Colonic mucosa (tissue), 4 donors: ENCODE measurements at regions not wholly inside any gene's neighbourhood (a gene's known extent, or its start where the extent isn't known, plus 50 kb on each side); places are given as distances from the start of the nearest gene placed in this dataset.

Experiments used
- DNase-seq: peaks from one replicate; pipeline ENCODE4 v3.0.0-alpha.2; 2020
- H3K27ac ChIP-seq: fragments of 200-600 bp; one replicate; pipeline ENCODE4 v1.8.0; 2021
- H3K27me3 ChIP-seq: fragments of 200-600 bp; one replicate; pipeline ENCODE4 v1.8.0; 2021
- H3K36me3 ChIP-seq: fragments of 200-600 bp; one replicate; pipeline ENCODE4 v1.8.0; 2021
- H3K4me1 ChIP-seq: fragments of 200-600 bp; one replicate; pipeline ENCODE4 v1.8.0; 2021; ENCODE audit warnings: mild to moderate bottlenecking
- H3K4me3 ChIP-seq: fragments of 200-600 bp; one replicate; pipeline ENCODE4 v1.8.0; 2021
- H3K9ac ChIP-seq, 2 donors: one replicate each; pipeline ENCODE4 v1.7.0; 2013; ENCODE audit warnings: control low read depth in 2 of 2, low read depth in 2 of 2, low read length in 2 of 2
- H3K9me3 ChIP-seq: fragments of 200-600 bp; one replicate; pipeline ENCODE4 v1.8.0; 2021
- CTCF ChIP-seq: fragments of 200-600 bp; IDR thresholded peaks from one replicate; pipeline ENCODE4 v1.8.0; 2022; ENCODE audit warnings: antibody characterized with exemption, mild to moderate bottlenecking
- intact Hi-C: fragments of 100-400 bp; cut with DNase I; formaldehyde crosslinking; loops from one replicate; pipeline ENCODE4 v1.14.1; 2022
- donor health status: healthy.
- donor health status: DM: no; HTN: no; CAD: no.
- donor health status: DM: no; HTN: no; CAD: no.

- Histone ChIP-seq H3K4me1 (no peaks in the 10 kb centered on the region), H3K27me3 (no peaks in the 10 kb centered on the region), H3K9ac (no peak overlapping the region), H3K27ac (no peak overlapping the region), H3K36me3 (no peaks in the 10 kb centered on the region), H3K4me3 (no peak overlapping the region), H3K9me3 (no peaks in the 10 kb centered on the region)
- intact Hi-C loops, result no loop called here
- no peak for TF ChIP-seq CTCF
- DNase-seq, result no peak
Observed at GRCh38 chr7:136186281-136186680, 209.1 kb upstream of the MTPN start.

GRCh38 chr7:136184719-136185118 lies 207.6 kb upstream of the MTPN start:
- Histone ChIP-seq H3K9ac (no peak overlapping the region), H3K4me1 (no peaks in the 10 kb centered on the region), H3K36me3 (no peaks in the 10 kb centered on the region), H3K4me3 (no peak overlapping the region), H3K9me3 (no peaks in the 10 kb centered on the region), H3K27me3 (no peaks in the 10 kb centered on the region), H3K27ac (no peak overlapping the region)
- intact Hi-C loops, result no loop called here
- no peak for DNase-seq
- TF ChIP-seq CTCF, result no peak

GRCh38 chr7:136183981-136184380 lies 206.8 kb upstream of the MTPN start:
- Histone ChIP-seq H3K9ac (no peak overlapping the region), H3K4me1 (no peaks in the 10 kb centered on the region), H3K4me3 (no peak overlapping the region), H3K27ac (no peak overlapping the region), H3K27me3 (no peaks in the 10 kb centered on the region), H3K36me3 (no peaks in the 10 kb centered on the region), H3K9me3 (no peaks in the 10 kb centered on the region)
- TF ChIP-seq CTCF, result no peak
- no peak for DNase-seq
- intact Hi-C loops, result no loop called here

GRCh38 chr7:136180984-136181383 lies 203.8 kb upstream of the MTPN start:
- Histone ChIP-seq H3K4me1 (no peaks in the 10 kb centered on the region), H3K27ac (no peak overlapping the region), H3K27me3 (no peaks in the 10 kb centered on the region), H3K36me3 (no peaks in the 10 kb centered on the region), H3K4me3 (no peak overlapping the region), H3K9ac (no peak overlapping the region), H3K9me3 (no peaks in the 10 kb centered on the region)
- intact Hi-C loops, result no loop called here
- no peak for DNase-seq
- no peak for TF ChIP-seq CTCF

- Histone ChIP-seq H3K4me3 (no peak overlapping the region), H3K9me3 (no peaks in the 10 kb centered on the region), H3K9ac (no peak overlapping the region), H3K27me3 (no peaks in the 10 kb centered on the region), H3K27ac (no peak overlapping the region), H3K36me3 (no peaks in the 10 kb centered on the region), H3K4me1 (no peaks in the 10 kb centered on the region)
- intact Hi-C loops, result no loop called here
- no peak for DNase-seq
- TF ChIP-seq CTCF, result no peak
Observed at GRCh38 chr7:136179851-136180721, 202.9 kb upstream of the MTPN start.
